Activated CD8-positive, alpha-beta memory T cell treated with anti-CD3 and anti-CD28 coated beads, Interleukin-2, amount 50 U/mL, for 1 hour (primary cell): ENCODE measurements at regions not wholly inside any gene's neighbourhood (a gene's known extent, or its start where the extent isn't known, plus 50 kb on each side); places are given as distances from the start of the nearest gene placed in this dataset.
"Not testable (repeated sequence)": the region's sequence is repeated elsewhere in the genome, so short reads cannot be mapped to it uniquely, and the experiment has no call there.

Source experiments
- DNase-seq: peaks from one replicate; pipeline ENCODE4 v3.0.0-alpha.2; 2020; ENCODE audit errors: extremely low read depth

DNA sequence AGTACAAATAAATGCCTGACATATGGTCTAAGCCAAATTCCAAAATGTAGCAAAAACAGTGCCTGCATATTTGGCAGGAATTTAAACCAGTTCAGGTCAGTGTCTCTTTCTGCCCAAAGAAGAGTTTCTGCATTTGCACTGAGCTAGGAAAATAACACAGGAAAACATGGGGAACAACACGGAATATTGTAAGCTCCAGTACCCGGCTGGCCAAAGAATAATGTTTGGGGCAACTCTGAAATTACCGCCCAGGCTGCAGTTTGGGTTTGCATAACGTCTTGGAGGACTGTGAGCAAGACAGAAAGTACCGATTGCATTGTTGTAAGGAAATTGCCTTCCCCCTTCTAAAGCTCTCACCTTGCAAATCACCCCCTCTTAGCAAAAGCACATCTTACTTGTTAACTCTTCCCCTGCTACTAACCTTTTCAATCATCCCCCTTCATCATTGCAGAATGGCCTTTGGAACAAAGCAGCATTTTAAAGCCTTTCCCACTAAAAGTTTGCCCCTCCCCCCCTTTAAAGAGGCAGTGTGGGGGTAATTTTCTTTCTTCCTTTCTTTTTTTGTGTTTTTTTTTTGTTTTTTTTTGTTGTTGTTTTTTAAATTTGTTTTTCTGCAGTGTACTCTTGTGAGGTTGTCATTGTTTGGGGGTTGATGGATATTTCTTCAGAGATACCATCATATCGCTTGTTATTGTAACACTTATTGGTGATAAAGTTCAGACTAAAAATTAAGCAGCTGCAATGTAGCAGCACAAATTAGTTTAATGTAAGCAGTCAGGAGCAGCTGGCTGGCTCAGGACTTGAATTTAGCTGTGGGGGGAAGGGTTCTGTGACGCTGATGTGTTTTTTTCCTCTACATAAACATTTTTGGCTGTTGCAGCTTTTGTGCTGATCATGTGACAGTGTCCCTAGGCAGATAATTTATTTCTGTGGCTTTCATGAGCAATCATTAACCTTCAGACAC lies 100.0 kb upstream of the CITED2 start:
- DNase-seq: no peak

DNA sequence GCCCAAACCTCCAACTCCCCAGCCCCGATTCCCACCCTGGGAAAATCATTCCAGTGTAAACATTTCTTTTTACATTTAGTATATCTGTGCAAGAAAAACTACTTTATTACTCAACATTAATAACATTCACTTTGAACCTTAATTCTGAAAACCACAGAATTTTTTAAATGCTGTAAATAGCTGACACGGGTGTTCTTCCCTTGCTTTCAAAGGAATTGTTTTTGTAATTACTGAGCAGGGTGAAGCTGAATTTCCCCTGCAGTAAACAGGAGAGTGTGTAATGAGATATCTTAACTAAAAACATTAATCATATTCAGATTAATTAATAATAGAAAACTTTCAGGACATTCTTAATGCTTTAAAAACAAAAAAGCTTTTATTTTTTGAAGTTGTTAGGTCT lies 99.3 kb upstream of the CITED2 start:
- DNase-seq: no peak

GRCh38 chr6:139473231-139473701 lies 98.8 kb upstream of the CITED2 start:
- no peak for DNase-seq

DNA sequence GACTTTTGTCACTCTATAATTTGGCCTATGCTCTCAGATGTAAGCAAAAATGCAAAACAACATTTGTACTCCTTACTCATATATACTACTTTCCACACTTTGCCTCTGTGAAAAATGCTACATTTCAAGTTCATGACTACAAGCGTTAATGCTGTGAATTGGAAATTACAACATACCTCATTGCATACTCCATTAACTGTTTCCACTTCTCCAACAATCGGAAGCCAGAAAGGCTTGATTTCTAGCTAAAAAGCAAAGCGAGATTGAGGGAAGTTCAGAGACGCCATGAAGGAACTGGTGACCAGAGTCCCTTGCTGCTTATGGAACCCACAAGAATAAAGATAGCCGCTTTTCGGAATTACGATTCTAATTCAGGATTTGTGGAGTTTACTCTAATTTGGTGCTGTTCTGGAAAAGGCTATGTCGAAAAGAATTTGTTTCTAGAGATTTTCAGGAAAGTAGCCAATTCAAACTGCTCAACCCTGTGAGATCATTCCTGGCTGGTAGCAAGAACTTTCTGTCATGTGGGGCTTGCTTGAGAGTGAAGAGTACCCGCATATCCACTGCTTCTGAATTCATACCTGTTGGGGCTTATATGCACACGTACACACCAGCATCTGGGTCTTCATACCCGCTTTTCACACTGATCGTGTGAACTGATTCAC lies 98.0 kb upstream of the CITED2 start:
- DNase-seq: no peak

DNA sequence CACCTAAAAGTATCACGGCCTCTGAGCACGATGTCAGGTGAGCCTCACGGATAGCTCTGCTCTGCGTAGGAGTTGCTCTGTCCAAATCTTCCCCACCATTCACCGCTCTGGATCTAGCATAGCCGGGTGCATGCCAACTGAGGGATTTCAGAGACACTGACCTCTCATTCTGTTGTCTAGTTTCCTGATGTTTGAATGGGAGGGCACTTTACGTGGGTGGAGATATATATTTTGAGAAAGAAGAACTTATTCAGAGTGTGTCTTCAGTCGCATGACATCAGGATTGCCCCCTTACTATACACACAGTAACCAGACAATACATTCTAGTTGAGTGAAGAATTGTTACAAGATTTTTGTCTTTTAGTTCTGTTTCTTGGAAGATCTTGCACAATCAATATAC lies 96.5 kb upstream of the CITED2 start:
- no peak for DNase-seq

DNA sequence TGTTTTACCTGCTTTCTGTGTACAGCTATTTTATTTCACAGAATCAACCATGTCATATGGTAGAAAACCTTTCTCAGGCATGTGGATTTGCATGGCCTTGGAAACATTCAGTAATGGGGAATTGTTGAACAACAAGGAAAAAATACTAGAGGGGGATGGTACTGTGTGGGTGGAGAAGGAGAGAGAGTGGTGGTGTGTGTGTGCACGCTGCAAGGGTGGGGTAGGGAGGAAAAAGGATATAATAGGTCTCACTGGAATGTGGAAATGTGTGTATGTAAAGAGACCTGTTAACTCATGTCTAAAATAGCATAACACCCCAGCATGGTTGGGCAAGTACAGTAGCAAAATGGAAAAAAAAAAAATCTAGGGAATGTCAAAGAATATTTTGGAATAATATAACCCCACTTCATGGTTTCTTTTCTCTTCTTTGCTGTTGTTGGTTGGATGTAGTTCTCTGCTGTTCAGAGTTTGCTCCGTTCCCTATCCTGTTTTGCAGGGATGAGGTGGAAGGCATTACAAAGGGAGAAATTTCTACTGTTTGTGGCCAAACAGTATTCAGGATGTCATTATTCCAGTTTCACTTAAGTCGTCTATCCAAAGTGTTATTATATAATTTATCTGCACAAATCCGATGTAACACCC lies 93.9 kb upstream of the CITED2 start:
- DNase-seq: no peak

DNA sequence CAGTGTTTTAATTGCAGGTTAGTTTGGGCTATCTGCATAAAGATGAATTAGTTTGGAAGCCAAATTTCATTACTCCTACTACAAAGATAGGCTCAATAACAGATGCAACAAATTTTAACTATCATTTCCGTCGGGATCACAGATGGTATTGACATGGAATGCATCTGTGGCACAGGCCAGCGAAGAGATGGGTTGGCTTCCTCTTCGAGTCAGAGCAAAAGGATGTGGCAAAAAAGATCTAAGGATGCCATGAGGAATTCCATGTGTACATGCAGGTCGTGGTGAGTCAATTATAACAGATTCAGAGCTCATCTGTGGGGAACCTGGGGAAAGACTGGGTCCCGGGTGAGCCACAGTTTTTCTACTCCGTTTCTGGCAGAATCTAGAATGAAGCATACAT lies 83.0 kb upstream of the CITED2 start:
- DNase-seq: no peak

GRCh38 chr6:139452148-139452876 lies 77.9 kb upstream of the CITED2 start:
- no peak for DNase-seq

GRCh38 chr6:139449611-139450000 lies 75.2 kb upstream of the CITED2 start:
- no peak for DNase-seq

GRCh38 chr6:139448998-139449610 lies 74.7 kb upstream of the CITED2 start:
- no peak for DNase-seq

- DNase-seq: no peak
Observed at GRCh38 chr6:139448051-139448649, 73.7 kb upstream of the CITED2 start.

- DNase-seq: no peak
Observed at GRCh38 chr6:139447656-139447975, 73.2 kb upstream of the CITED2 start.

GRCh38 chr6:139446768-139447655 lies 72.6 kb upstream of the CITED2 start:
- DNase-seq: no peak

DNA sequence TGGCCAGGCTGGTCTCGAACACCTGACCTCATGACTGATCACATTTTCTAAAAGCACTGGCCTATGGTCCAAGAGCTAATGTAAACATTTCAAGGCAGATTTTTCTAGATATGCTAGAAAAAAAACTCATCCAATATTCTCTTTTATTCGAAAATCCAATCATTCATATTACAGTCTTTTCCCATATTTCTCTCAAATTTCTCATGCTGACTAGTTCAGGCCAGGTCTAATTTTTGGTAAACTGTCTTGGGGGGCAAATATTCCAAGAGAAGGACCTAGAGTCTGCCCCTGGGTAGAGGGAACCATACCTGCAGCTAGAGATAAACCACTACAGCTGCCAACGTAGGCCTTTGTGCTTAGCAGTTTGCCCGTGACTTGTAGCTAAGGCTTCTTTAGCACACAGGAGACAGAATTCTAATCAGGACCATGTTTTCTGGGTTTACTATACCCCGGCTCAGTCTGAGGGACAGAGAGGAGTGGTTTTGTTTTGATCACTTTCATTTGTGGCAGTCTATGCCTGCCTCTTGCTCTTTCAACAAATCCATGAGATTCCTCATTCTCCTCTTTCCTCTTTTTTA lies 71.8 kb upstream of the CITED2 start:
- no peak for DNase-seq

GRCh38 chr6:139444273-139444787 lies 69.9 kb upstream of the CITED2 start:
- not testable (repeated sequence) for DNase-seq

DNA sequence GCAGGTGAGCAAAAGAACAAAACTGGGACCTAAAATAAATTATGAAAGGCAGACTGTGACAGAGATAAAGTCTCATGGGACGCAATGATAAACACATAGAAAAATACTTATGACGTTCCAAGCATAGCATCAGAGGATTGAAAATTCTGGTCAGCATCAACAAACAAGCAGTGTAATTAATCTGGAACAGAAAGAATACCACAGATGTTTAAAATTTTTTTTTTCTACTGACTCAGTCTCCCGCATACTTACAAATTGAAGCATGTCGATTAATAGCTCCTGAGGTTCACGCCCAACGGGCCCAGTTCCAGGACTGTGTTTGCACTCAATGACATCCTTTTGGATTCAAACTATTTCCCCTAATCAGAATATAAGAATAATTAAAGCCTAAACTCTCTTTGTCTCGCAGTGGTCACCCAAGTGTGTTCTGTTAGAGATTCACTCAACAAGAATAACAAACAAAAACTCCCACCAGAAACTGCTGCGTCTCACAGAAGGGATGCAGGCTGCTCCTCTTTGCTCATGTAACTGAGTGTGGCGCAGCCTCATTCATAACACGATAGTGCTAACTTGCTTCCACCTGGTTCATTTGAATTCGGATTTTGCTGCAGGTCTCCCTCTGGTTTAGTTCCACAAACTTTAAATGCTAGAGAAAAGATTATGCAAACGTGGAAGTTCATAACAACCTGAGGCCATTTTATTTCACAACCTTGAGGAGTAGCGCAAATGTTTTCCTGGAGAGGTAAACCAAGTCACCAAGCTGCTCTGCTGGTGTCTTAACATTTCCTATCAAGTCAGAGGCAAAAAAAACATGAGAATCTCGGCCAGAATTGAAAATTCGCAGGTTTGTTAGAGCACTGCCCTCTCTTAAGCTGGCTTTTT lies 69.0 kb upstream of the CITED2 start:
- no peak for DNase-seq

DNA sequence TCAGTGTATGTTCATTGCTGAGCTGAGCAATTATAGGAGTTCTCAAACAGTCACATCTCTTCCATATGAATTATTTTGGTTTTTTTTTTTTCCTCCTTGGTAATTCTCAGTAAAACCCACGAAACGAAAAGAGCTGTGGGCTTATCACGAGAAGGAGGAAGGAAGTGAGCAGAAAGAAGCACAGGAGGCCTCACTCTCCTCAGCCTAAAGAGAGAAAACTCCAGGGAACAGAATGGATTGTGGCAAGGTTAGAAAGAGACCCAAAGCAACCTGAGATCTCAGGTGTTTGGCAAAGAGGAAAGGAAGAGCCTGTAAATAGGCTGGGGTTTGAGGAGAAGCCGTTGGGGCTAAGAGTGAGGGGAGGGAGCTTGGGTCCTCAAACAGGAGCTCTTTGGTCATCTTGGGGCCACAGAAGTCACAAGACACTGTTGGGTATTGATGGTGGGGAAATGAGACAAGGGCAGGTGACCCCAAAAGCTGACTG lies 67.8 kb upstream of the CITED2 start:
- no peak for DNase-seq

DNA sequence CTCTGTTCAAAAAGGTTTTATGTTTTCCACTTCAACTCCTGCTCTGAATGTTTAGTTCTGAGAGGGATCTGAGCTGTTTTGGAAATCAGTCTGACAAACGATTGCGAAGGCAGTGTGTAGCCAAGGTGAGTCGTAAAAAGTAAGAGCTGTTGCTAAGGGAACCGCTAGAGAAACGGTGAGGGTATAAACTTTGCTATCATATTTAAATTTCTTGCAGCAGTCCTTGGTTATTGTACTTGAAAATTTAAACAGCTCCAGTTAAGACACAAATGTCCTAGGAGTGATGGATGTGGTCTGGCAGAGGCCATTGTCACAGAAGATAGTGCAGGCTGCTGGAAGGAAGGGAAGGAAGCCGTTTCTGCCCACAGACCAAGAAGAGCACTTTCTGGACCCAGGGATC lies 64.9 kb upstream of the CITED2 start:
- no peak for DNase-seq
